CD4-positive, alpha-beta T cell treated with Interleukin-17A for 1 hour (primary cell): ENCODE measurements at regions not wholly inside any gene's neighbourhood (a gene's known extent, or its start where the extent isn't known, plus 50 kb on each side); places are given as distances from the start of the nearest gene placed in this dataset.
A peak's percentile ranks its signal among the peaks of the same experiment; 100 is the strongest.
"Not testable (repeated sequence)": the region's sequence is repeated elsewhere in the genome, so short reads cannot be mapped to it uniquely, and the experiment has no call there.

Experiments
- DNase-seq: peaks from one replicate; pipeline ENCODE4 v3.0.0-alpha.2; 2020

- DNase-seq: no peak
Measured at GRCh38 chr3:194189243-194189791, 53.4 kb downstream of the HES1 start.

- not testable (repeated sequence) for DNase-seq
Measured at GRCh38 chr3:194191850-194192249, 55.9 kb downstream of the HES1 start.

- DNase-seq: no peak
Measured at GRCh38 chr3:194194051-194194756, 58.3 kb downstream of the HES1 start.

- DNase-seq: no peak
Measured at GRCh38 chr3:194194757-194195085, 58.8 kb downstream of the HES1 start.

- DNase-seq: no peak
Measured at GRCh38 chr3:194195611-194196010, 59.7 kb downstream of the HES1 start.

GRCh38 chr3:194196876-194197275 is 60.9 kb downstream of the HES1 start:
- no peak for DNase-seq

- DNase-seq: no peak
Measured at GRCh38 chr3:194197396-194197960, 61.5 kb downstream of the HES1 start.

GRCh38 chr3:194197981-194198695 is 62.2 kb downstream of the HES1 start:
- DNase-seq: no peak

GRCh38 chr3:194198938-194199337 is 63.0 kb downstream of the HES1 start:
- no peak for DNase-seq

- DNase-seq: no peak
Measured at GRCh38 chr3:194200422-194201081, 64.6 kb downstream of the HES1 start.

GRCh38 chr3:194201953-194202666 is 66.2 kb downstream of the HES1 start:
- no peak for DNase-seq

- DNase-seq: peak; percentile 12
Measured at GRCh38 chr3:194203482-194204041, 67.6 kb downstream of the HES1 start.

GRCh38 chr3:194204042-194204987 is 68.4 kb downstream of the HES1 start:
- no peak for DNase-seq

- peak; percentile 5 for DNase-seq
Measured at GRCh38 chr3:194205675-194206133, 69.8 kb downstream of the HES1 start.

- DNase-seq: no peak
Measured at GRCh38 chr3:194206320-194206719, 70.4 kb downstream of the HES1 start.

GRCh38 chr3:194208709-194209108 is 72.8 kb downstream of the HES1 start:
- DNase-seq: no peak

- DNase-seq: no peak
Measured at GRCh38 chr3:194212161-194212844, 76.4 kb downstream of the HES1 start.

- DNase-seq: no peak
Measured at GRCh38 chr3:194212845-194213331, 76.9 kb downstream of the HES1 start.

GRCh38 chr3:194215392-194215791 is 79.4 kb downstream of the HES1 start:
- no peak for DNase-seq
